ENCODE measurements at regions not wholly inside any gene's neighbourhood (a gene's known extent, or its start where the extent isn't known, plus 50 kb on each side); places are given as distances from the start of the nearest gene placed in this dataset.

GRCh38 chr18:72410399-72410798 lies 133.7 kb downstream of the CBLN2 start:
- Histone ChIP-seq H2AFZ (ENCODE audit: insufficient read depth, low read depth, low read length, poor library complexity, severe bottlenecking) (no peak overlapping the region), H3K4me1 (ENCODE audit: control insufficient read depth in 1 of 2, insufficient read depth in 2 of 2, low read length in 2 of 2) (no peaks in the 10 kb centered on the region), H3K4me3 (replicated peaks in 1 of 3; ENCODE audit: low read depth in 2 of 3, low read length in 3 of 3) (no peak overlapping the region), H3K36me3 (replicated peaks in 1 of 2; ENCODE audit: control insufficient read depth in 1 of 2, insufficient read depth in 2 of 2, low read length in 2 of 2) (no peaks in the 10 kb centered on the region), H3K9ac (ENCODE audit: insufficient read depth, low read length, poor library complexity, severe bottlenecking) (no peak overlapping the region), H4K20me1 (ENCODE audit: insufficient read depth, low read length) (no peaks in the 10 kb centered on the region), H3K27me3 (ENCODE audit: control insufficient read depth in 2 of 2, insufficient read depth in 2 of 2, low read length in 2 of 2) (no peaks in the 10 kb centered on the region), H3K27ac (ENCODE audit: low read depth in 1 of 2, low read length in 2 of 2) (no peak overlapping the region), H3K79me2 (ENCODE audit: insufficient read depth, low read length) (no peaks in the 10 kb centered on the region), H3K9me3 (replicated peaks in 1 of 2; ENCODE audit: control insufficient read depth in 1 of 2, insufficient read depth in 1 of 2, low read length in 2 of 2) (peaks cover 3 to 6% of the 10 kb centered on the region in 2 donors), H3K4me2 (replicated peaks; ENCODE audit: extremely low read depth, low read length, poor library complexity, severe bottlenecking) (no peak overlapping the region)
- H3K4me3 Mint-ChIP-seq = no peak overlapping the region
- peaks cover 0 to 2% (median 1%) of the 10 kb centered on the region in 3 donors for H3K27me3 Mint-ChIP-seq (ENCODE audit: low read depth in 3 of 3)
- peaks cover 0 to 8% (median 2%) of the 10 kb centered on the region in 7 donors for H3K9me3 Mint-ChIP-seq
- intact Hi-C loops (cut with micrococcal nuclease) = no loop called here
- TF ChIP-seq, protein P1, sequence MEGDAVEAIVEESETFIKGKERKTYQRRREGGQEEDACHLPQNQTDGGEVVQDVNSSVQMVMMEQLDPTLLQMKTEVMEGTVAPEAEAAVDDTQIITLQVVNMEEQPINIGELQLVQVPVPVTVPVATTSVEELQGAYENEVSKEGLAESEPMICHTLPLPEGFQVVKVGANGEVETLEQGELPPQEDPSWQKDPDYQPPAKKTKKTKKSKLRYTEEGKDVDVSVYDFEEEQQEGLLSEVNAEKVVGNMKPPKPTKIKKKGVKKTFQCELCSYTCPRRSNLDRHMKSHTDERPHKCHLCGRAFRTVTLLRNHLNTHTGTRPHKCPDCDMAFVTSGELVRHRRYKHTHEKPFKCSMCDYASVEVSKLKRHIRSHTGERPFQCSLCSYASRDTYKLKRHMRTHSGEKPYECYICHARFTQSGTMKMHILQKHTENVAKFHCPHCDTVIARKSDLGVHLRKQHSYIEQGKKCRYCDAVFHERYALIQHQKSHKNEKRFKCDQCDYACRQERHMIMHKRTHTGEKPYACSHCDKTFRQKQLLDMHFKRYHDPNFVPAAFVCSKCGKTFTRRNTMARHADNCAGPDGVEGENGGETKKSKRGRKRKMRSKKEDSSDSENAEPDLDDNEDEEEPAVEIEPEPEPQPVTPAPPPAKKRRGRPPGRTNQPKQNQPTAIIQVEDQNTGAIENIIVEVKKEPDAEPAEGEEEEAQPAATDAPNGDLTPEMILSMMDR (IDR thresholded peaks at IDR 0.05) = no peak
- WGBS (ENCODE audit: insufficient coverage) = no CpG with 5 or more reads among the region's 1 CpG
- no peak for DNase-seq
- H3K36me3 Mint-ChIP-seq = no peaks in the 10 kb centered on the region
- no peaks in the 10 kb centered on the region for H3K4me1 Mint-ChIP-seq
- H3K27ac Mint-ChIP-seq = no peak overlapping the region

GRCh38 chr18:72409903-72410302 lies 134.2 kb downstream of the CBLN2 start:
- H3K79me2 ChIP-seq (ENCODE audit: insufficient read depth, low read length) = no peaks in the 10 kb centered on the region
- no CpG with 5 or more reads among the region's 1 CpG for WGBS (ENCODE audit: insufficient coverage)
- H3K27ac ChIP-seq (ENCODE audit: low read depth in 1 of 2, low read length in 2 of 2) = no peak overlapping the region
- no peak overlapping the region for H3K4me3 ChIP-seq (replicated peaks in 1 of 3; ENCODE audit: low read depth in 2 of 3, low read length in 3 of 3)
- TF ChIP-seq, protein P1 (IDR thresholded peaks at IDR 0.05) = no peak
- no peak for DNase-seq
- peaks cover 3 to 6% of the 10 kb centered on the region in 2 donors for H3K9me3 ChIP-seq (replicated peaks in 1 of 2; ENCODE audit: control insufficient read depth in 1 of 2, insufficient read depth in 1 of 2, low read length in 2 of 2)
- no peak overlapping the region for H2AFZ ChIP-seq (ENCODE audit: insufficient read depth, low read depth, low read length, poor library complexity, severe bottlenecking)
- Mint-ChIP-seq H3K27me3 (ENCODE audit: low read depth in 3 of 3) (peaks cover 0 to 2% (median 1%) of the 10 kb centered on the region in 3 donors), H3K4me3 (no peak overlapping the region), H3K36me3 (no peaks in the 10 kb centered on the region), H3K4me1 (no peaks in the 10 kb centered on the region), H3K9me3 (peaks cover 0 to 8% (median 2%) of the 10 kb centered on the region in 7 donors), H3K27ac (no peak overlapping the region)
- H3K27me3 ChIP-seq (ENCODE audit: control insufficient read depth in 2 of 2, insufficient read depth in 2 of 2, low read length in 2 of 2) = no peaks in the 10 kb centered on the region
- no peak overlapping the region for H3K4me2 ChIP-seq (replicated peaks; ENCODE audit: extremely low read depth, low read length, poor library complexity, severe bottlenecking)
- no peaks in the 10 kb centered on the region for H3K36me3 ChIP-seq (replicated peaks in 1 of 2; ENCODE audit: control insufficient read depth in 1 of 2, insufficient read depth in 2 of 2, low read length in 2 of 2)
- H3K9ac ChIP-seq (ENCODE audit: insufficient read depth, low read length, poor library complexity, severe bottlenecking) = no peak overlapping the region
- no peaks in the 10 kb centered on the region for H3K4me1 ChIP-seq (ENCODE audit: control insufficient read depth in 1 of 2, insufficient read depth in 2 of 2, low read length in 2 of 2)
- H4K20me1 ChIP-seq (ENCODE audit: insufficient read depth, low read length) = no peaks in the 10 kb centered on the region
- intact Hi-C loops (cut with micrococcal nuclease) = no loop called here

Measured in CD14-positive monocyte (primary cell).